ENCODE measurements at regions not wholly inside any gene's neighbourhood (a gene's known extent, or its start where the extent isn't known, plus 50 kb on each side); places are given as distances from the start of the nearest gene placed in this dataset.

DNA sequence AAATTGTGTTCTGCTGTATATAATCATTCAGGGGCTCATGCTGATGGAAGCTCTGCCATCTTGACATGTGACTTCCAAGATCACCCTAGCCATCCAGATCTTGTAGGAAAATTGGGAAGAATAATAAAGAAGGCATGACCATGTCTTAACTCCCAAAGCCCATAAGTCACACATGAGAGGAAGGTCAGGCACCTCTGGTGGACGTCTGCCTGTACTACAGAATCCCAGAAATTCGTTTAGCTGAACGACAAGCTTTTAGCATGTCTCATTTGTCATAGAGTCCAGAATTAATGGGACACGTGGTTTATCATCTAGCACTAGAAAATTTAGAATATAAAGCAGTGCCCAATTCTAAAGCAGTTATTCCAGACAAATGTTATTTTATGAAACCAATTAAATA is 212.7 kb downstream of the CENPC start:
- no peak overlapping the region for H3K27ac Mint-ChIP-seq
- no peak overlapping the region for H3K4me3 Mint-ChIP-seq
- peaks cover 5% of the 10 kb centered on the region for H3K9me3 Mint-ChIP-seq
- H3K4me1 Mint-ChIP-seq (ENCODE audit: unreplicated experiment), result no peaks in the 10 kb centered on the region
- no peaks in the 10 kb centered on the region for H3K36me3 Mint-ChIP-seq
- H3K27me3 Mint-ChIP-seq, result peaks cover 8% of the 10 kb centered on the region
- TF ChIP-seq, protein P1, sequence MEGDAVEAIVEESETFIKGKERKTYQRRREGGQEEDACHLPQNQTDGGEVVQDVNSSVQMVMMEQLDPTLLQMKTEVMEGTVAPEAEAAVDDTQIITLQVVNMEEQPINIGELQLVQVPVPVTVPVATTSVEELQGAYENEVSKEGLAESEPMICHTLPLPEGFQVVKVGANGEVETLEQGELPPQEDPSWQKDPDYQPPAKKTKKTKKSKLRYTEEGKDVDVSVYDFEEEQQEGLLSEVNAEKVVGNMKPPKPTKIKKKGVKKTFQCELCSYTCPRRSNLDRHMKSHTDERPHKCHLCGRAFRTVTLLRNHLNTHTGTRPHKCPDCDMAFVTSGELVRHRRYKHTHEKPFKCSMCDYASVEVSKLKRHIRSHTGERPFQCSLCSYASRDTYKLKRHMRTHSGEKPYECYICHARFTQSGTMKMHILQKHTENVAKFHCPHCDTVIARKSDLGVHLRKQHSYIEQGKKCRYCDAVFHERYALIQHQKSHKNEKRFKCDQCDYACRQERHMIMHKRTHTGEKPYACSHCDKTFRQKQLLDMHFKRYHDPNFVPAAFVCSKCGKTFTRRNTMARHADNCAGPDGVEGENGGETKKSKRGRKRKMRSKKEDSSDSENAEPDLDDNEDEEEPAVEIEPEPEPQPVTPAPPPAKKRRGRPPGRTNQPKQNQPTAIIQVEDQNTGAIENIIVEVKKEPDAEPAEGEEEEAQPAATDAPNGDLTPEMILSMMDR (conservative IDR thresholded peaks at IDR 0.05), result peak; percentile 68
- no peak for DNase-seq (ENCODE audit: extremely low spot score, unreplicated experiment)

DNA sequence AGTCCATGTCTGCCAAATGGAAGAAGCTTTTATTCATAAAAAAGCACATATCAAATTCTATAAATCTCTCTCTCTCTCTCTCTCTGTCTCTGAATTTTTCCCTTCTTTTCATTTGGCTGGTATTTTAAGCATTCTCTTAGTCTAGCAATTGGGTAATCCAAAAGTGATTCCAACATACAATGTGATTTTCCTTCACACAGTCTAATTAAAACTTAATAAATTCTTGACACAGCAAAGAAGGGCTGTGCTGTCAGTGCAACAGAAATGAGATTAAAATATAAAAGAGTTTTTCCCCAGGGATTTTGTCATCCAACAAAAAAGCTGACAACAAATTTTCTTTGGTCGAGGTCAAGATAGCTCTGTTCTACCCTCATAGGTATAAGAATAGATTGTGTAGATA is 216.9 kb downstream of the CENPC start:
- TF ChIP-seq, protein P1 (conservative IDR thresholded peaks at IDR 0.05), result no peak

GRCh38 chr4:67328018-67328278 is 217.4 kb downstream of the CENPC start:
- TF ChIP-seq, protein P1 (conservative IDR thresholded peaks at IDR 0.05), result no peak
- DNase-seq (ENCODE audit: extremely low spot score, unreplicated experiment), result no peak
- peaks cover 13% of the 10 kb centered on the region for H3K27me3 Mint-ChIP-seq
- no peak overlapping the region for H3K4me3 Mint-ChIP-seq
- H3K9me3 Mint-ChIP-seq, result no peaks in the 10 kb centered on the region
- no peak overlapping the region for H3K27ac Mint-ChIP-seq
- peaks cover 3% of the 10 kb centered on the region for H3K36me3 Mint-ChIP-seq
- H3K4me1 Mint-ChIP-seq (ENCODE audit: unreplicated experiment), result peaks cover 6% of the 10 kb centered on the region

More for the DNA sequence above, 216.9 kb downstream of the CENPC start:
- peaks cover 3% of the 10 kb centered on the region for H3K36me3 Mint-ChIP-seq
- peaks cover 6% of the 10 kb centered on the region for H3K4me1 Mint-ChIP-seq (ENCODE audit: unreplicated experiment)
- DNase-seq (ENCODE audit: extremely low spot score, unreplicated experiment), result no peak
- H3K27ac Mint-ChIP-seq, result no peak overlapping the region
- H3K27me3 Mint-ChIP-seq, result peaks cover 13% of the 10 kb centered on the region
- peaks cover 1% of the 10 kb centered on the region for H3K9me3 Mint-ChIP-seq
- no peak overlapping the region for H3K4me3 Mint-ChIP-seq

GRCh38 chr4:67327245-67328017 is 217.9 kb downstream of the CENPC start:
- H3K27ac Mint-ChIP-seq, result no peak overlapping the region
- no peaks in the 10 kb centered on the region for H3K9me3 Mint-ChIP-seq
- DNase-seq (ENCODE audit: extremely low spot score, unreplicated experiment), result peak; percentile 70
- no peak overlapping the region for H3K4me3 Mint-ChIP-seq
- TF ChIP-seq, protein P1 (conservative IDR thresholded peaks at IDR 0.05), result peak; percentile 97
- peaks cover 3% of the 10 kb centered on the region for H3K36me3 Mint-ChIP-seq
- H3K27me3 Mint-ChIP-seq, result peaks cover 13% of the 10 kb centered on the region
- peaks cover 6% of the 10 kb centered on the region for H3K4me1 Mint-ChIP-seq (ENCODE audit: unreplicated experiment)

GRCh38 chr4:67325791-67326190 is 219.5 kb downstream of the CENPC start:
- no peak overlapping the region for H3K4me3 Mint-ChIP-seq
- H3K27me3 Mint-ChIP-seq, result peaks cover 13% of the 10 kb centered on the region
- DNase-seq (ENCODE audit: extremely low spot score, unreplicated experiment), result no peak
- H3K27ac Mint-ChIP-seq, result no peak overlapping the region
- peaks cover 3% of the 10 kb centered on the region for H3K36me3 Mint-ChIP-seq
- H3K9me3 Mint-ChIP-seq, result no peaks in the 10 kb centered on the region
- TF ChIP-seq, protein P1 (conservative IDR thresholded peaks at IDR 0.05), result no peak
- H3K4me1 Mint-ChIP-seq (ENCODE audit: unreplicated experiment), result peaks cover 6% of the 10 kb centered on the region
